HG03378 (cell line): ENCODE measurements at regions not wholly inside any gene's neighbourhood (a gene's known extent, or its start where the extent isn't known, plus 50 kb on each side); places are given as distances from the start of the nearest gene placed in this dataset.

Experiments used
- ATAC-seq: cut with Tn5 transposase; IDR thresholded peaks from one replicate; pipeline ENCODE4 v1.9.1; 2021; ENCODE audit warnings: mild to moderate bottlenecking, moderate library complexity; ENCODE audit not compliant: unreplicated experiment

DNA sequence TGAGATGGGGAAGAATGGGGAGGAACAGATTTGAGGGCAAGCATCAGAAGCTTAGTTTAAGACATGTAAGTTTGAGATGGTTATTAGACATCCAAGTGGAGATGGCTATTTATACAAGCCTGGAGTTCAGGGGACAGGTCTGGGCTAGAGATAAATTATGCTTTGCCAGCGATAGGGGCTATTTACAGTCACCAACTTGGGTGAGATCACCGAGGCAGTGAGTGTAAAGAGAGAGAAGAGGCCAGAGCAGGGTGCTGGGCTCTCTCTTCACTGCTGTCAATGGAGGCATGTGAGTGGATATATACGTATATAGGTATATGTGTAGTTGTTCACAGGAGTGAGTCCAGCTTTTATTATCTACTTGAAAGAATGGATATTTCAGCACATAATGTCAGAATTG lies 81.0 kb downstream of the QPCT start:
- ATAC-seq: no peak

DNA sequence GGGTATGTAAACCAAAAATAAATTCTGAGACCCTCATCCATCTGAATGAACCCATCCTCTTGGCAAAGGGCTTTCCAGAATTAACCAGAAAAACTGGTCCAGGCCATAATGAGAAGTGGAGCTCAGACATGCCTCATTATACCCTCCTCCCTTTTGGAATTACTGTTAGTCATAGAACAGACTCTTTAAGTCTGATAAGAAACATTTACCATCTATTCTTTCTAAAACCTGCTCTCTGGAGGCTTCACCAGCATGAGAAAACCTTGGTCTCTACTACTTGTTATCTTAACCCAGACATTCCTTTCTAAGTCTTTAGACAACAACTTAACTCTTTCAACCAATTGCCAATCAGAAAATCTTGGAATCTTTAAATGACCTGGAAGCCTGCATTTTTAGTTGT lies 82.8 kb downstream of the QPCT start:
- ATAC-seq: no peak

DNA sequence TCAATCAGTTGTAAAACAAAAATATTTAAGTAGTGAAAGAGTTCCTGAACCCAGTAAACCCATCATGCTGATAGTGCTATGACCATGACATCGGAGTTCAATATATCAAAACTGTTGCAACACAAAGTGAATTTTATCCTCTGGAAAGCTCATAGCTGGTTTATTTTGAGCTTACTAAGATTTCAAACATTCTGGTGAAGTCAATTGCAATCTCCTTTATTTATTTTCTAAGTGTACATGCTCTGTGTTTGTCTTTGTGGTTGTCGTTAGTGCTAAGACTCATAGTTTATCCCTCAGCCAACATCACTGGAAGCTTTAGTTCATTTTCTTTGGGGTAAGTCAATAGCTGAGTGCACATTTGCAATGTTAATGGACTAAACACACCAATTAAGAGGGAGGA lies 91.9 kb downstream of the QPCT start:
- ATAC-seq: no peak

DNA sequence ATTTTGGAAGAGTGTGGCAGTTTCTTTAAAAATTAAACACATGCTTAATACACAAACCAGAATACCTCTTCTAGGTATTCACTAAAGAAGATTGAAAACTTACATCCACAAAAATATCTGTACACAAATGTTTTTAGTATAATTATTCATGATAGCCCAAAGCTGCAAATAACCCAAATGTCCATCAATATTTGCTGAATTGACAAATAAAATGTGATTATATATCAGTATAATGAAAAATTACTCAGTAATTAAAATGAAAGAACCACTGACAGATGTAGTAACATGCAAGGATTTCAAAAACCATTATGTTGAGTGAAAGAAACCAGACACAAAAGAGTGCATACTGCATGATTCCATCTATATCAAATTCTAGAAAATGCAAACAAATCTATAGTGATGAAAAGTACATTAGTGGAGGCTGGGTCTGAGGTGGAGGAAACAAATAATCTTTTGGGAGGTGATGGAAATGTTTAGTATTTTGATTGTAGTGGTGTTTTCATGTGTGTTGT lies 94.8 kb downstream of the QPCT start:
- ATAC-seq: no peak

DNA sequence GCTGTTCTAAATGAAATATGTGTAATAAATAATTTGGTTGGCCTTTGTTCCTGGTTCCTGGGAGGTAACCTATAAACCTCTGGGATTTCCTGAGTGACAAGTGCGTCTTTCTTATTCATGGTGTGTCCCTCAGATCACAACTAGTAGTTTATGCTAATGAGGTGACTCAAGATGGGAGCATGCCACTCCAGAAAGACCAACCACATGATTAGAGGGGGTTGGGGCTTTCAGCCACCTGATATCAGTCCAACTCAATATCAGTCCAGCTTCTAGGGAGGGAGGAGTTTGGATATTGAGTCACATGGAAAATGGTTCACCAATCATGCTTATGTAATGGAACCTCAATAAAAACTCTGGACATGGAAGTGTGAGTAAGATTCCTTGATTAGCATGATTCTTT lies 96.6 kb downstream of the QPCT start:
- ATAC-seq: no peak

DNA sequence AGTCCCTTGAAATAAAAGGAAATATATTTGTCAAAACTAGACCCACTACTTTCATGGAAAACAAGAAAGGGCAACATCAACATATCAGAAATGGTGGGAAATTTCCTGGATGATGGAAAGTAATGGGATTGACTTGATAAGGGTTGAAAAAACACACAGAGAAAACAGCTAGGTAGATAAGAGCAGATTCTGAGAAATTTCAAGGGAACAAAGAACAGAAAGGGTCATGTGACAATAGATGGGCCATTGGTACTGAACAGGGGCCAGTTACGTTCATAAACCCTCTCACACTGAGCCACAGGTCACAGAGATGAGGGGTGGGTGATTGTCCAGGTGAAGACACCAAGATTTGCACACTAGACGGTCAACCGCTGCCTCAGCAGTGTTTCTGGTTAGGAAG lies 98.7 kb downstream of the QPCT start:
- ATAC-seq: no peak

DNA sequence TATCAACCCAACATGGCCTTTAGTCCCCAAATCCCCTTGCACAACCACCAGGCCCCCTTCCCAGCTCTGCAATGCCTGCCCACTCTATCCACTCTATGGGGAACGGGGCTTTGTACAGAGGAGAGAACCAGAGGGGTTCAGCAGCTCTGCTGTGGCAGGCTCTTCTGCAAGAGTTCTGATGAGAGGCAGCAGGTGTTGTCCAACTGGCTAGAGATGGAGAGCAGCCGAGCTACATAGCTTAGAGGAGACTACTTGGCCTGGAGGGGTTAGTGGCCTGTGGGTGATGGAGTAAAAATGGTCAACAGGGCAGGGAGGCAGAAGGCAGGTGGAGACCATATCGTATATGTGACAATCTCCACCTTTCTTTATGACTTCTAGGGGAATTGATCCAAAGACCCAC lies 103.0 kb downstream of the QPCT start:
- no peak for ATAC-seq

DNA sequence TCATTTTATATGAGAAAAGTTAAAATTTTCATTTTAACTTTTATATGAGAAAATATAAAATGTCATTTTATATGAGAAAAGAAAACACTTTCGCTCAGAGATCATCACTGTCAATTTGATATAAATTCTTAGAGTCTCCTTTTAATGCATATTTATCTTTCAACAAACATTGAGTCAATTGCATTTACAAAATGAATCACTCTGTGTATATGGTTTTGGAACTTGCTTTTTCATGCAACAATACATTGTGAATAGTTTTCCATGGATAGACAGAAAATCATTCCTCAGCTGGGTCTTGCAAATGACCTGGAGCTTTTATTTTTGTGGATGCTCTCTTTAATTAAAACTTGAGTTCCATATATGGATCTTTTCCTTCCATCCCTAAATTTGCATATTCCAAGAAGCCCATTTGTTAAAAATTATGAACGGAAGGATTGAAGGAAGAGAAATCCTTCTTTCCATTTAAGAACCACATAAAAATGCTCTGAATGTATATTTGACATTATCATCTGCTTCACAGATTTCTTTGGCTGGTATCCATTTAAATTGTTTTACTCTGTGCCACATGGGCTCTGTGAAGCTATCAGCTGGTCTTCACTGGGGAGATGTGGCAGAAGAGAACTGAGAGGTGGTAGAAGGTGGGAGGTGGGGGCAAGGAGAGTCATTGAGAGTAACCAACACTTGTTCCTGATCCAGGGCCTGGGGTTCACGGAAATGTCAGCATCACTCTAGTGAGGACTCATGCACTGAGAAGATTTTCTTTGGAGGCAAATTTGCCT lies 104.1 kb downstream of the QPCT start:
- no peak for ATAC-seq

DNA sequence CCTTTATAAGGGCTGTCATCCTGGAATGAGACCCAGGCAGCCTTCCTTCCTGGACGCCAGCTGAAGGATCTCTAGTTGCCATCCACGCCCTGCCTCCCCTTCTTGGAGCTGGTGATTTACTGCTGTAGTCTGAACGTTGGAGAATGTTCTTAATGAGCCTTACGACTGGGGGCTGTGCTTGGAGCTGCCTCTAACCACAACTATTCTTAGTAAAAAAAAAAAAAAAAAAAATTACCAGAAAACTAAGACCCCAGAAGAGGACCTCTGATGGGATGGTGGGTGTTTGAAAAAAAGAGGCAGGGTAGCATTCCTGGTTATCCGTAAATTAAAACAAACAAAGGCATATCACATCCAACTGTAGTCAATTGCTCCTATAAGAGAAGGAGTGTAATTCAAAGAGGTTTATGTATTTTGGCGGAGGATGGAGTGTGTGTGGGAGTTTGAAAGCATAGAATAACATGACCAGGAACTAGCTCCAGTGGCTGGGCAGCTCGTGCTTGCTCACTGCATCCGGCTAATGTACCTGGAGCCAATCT lies 105.4 kb downstream of the QPCT start:
- no peak for ATAC-seq

DNA sequence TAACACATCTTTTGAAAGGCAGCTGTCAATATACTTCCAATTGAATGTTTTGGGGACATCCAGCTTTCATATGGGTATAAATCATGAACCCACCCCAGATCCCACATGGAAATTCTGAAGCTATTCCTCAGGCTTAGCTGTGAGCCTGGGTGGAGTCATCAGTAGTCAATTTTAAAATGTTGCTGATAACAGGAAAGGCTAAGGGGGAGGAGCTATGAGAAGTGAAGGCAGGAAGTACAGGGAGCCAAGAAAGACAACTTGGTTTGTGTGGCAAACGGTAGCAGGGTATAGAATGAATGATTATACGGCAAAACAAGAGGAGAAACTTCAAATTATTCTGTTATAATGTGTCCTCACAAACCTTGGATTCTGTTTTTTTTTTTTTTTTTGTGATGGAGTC lies 108.6 kb downstream of the QPCT start:
- ATAC-seq: no peak

DNA sequence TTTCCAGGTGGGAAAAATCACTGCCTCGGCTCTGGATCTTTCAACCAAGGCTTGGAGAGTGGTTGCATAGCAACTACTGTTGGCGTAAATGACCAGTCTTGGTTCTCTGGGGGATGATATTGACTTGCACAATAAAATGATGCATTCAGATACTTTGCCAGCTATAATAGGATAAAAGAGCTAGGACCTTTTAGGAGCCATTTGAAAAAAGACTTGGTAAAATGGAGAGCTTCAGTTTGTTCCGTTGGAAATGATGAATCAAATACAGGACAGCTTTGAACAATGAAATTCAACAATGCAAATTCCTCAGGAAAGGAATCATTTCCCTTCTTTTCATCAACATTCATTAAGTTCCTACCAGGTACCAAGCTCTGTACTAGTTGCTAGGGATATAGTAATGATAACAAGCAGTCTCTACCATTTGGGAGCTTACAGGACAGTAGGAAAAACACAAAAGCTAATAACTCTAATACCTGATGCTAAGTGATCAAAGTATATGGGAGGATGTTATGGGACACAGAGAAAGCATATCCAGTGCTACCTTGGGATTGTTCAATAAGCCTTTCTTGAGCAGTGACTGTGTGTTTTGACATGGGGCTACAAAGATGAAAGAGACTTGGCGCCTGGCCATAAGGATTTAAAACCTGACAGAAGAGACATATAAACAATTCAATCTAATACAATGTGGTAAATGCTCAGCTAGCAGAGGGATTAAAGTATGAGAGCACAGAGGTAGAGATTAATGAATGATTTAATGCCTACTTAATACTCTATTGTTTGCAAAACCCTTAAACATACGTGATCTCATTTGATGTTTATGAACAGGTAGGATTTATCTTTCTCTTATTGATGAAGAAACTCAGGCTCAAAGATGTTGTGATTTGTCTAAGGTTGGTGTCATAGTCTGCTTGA lies 110.7 kb downstream of the QPCT start:
- no peak for ATAC-seq

DNA sequence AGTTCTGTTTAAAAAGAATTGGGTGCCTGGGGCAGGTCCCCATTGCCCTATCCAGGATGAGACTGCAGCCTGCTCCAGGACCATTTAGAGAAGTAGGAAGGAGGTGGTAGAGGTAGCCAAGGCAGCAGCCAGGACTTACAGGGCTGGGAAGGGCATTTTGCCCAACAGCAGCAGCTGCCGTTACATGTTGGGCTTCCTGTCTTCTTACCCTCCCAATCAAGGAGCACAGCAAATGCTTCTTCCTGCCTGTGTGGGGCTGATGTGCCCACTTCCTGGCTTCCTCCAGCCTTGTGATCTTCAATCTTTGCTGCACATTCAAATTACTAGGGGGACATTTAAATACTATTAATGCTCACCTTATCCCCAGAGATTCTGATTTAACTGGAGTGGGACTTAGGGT lies 112.0 kb downstream of the QPCT start:
- no peak for ATAC-seq

DNA sequence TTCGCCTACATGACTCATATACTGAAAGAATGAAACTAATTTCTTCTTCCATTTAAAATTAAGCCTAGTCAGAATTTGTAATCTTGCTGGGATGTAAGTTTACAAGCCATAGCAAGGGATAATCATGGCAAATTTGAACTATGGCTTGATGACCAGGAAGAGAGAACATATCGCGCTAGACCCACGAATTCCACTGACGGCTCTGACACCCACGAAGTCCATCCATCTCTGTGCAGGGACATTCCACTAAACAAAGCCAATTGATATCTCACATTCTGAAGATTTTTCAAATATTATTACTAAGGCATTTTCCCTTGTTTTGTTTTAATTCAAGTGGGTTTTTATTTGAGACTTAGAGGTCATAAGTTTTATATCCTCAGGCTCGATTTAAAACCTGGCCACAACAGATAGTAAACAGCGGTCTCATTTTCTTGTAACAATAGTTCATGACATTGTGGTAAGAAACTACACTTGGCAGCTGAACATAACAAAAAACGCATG lies 113.0 kb downstream of the QPCT start:
- ATAC-seq: no peak

DNA sequence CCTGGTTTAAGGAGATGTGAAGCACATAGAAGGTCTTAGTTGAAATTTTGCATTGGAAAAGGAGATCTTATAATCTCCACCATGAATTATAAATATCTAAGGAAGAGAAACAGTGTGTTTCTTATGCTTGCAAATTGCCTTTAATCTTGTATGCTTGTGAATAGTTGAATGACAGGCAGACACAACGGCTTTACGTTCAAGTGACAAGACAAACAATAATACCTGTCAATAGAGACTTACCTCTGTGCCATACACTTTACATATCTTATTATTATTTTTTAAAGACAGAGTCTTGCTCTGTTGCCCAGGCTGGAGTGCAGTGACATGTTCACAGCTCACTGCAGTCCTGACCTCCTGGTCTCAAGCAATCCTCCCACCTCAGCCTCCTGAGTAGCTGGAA lies 113.7 kb downstream of the QPCT start:
- no peak for ATAC-seq

DNA sequence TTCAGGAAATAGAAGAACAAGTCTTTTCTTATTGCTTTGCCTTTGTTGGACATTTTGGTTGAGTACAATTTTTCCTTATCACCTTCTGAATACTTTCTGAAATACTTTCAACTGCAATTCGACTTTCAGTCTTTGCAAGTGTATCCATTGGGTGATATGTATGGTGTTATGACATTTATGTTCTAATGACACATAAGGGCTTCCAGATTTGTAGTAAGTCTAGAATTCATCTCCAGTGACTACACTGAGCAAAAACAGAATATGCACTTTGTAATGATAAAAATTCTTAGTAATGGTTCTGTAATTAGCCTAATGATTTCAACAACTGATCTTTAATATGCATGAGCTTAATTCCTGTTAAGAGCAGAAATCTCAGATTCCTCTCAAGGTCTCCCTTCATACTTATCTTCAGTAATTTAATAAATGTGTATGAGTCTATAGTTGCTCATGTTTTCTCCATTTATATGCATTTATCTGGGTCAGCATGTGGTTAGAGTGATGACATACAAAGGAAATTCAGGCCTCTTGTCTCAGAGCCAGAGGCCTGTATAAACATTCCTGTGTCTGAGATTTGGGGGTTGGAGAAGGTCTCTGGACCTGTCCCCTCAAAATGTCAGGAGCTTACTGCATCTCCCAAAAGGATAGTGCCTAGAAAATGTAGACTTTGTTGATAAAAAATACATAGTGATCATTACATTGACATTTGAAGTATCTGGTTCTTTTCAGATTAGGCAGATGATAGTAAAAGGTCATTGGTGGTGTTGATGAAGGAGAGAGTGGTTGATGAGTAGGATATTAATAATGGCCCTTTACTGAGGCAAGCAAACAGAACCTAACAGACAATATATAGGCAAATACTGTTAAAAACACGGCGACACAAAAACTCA lies 114.9 kb downstream of the QPCT start:
- no peak for ATAC-seq

DNA sequence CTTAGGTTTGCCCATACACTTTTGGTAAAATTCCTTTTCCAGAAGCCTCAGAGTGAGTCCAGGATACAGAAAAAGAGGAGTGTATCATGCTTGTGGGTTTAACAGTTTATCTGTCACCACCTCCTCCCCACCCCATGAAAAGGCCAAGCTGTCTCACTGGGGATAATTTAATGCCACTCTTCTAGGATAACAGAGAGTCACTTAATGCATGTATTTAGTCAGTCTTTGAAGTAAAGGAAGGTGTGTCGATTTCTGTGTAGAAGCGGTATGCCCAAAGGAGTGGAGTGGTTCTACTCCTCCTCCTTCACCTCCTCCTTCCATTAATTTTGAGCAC lies 116.4 kb downstream of the QPCT start:
- no peak for ATAC-seq

DNA sequence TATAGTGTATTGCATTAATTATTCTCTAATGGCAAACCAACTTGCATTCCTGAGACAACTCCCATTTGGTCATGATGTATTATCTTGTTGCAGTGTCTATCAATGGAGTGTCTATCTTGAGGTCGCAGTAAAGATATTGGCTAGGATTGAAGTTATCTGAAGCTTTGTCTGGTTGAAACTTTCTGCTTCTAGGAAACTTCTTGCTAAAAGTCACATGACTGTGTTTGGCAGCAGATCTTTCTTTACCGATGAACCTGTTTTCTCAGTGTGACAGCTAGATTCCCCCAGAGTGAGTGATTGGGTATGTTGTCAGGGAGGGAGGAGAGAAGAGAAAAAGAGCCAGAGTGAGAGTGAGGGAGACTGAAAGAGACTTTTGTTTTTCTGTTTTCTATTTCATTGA lies 119.6 kb downstream of the QPCT start:
- ATAC-seq: no peak

DNA sequence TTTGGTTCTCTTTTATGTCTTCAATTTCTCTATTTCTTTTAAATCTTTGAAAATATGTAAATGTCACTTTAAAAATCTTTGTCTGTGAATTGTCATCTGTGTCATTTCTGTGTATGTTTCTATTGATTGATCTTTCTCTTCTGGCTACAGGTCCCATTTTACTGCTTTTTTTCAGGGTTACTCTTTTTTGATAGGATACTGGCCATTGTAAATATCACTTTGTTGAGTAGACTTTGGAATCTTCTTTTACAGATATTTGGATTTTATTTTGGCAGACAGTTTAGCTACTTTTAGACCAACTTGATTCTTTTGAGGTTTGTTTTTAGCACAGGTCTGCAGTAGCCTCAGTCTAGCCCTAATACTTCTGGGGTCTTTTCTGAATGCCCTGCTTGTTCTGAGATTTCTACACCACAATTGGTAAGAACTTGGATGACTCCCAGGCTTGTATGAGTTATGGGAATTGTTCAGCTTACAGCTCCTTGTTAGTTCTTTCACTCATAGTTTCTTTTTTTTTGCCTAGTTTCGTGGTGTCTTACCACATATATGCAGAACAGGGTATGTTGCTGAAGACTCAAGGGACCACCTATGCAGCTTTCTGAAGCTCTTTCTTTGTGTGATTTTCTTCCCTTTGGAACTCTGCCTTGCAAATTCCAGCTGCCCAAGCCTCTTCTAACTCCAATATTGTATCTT lies 122.2 kb downstream of the QPCT start:
- ATAC-seq: no peak

DNA sequence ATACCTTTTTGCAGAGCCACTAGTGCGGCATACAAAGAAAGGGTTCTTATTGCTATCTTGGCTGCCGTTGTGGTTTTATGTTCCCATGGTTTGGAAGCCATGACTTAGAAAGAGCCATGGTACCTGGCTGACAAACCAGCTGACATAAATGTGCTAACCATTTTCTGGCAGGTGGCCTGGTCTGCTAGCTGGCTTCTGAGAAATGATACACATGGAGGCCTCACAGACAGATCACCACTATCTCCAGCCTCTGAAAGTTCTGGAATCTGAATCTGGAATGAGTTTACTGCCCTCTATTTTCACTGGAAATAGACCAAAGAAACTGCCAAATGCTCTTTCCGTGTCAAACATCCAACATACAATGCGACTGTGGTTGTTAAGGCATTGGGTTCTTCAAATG lies 123.7 kb downstream of the QPCT start:
- ATAC-seq: no peak

DNA sequence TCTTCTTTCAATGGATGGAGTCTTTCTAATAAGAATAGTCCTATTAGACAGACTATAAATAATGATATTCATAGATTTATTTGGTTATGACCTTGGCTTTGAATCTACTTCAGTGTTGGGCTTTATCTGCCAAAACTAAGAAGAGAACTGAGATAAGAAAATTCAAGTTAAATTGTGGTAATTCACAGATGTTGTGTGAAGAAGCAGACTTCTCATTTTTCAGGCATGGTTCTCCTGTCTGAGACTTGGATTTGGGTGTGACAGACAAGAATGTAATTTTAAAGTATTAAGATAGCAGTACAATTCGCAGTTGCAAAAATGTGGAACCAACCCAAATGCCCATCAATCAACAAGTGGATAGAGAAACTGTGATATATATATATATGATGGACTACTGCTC lies 124.7 kb downstream of the QPCT start:
- no peak for ATAC-seq
